ENCODE measurements at regions not wholly inside any gene's neighbourhood (a gene's known extent, or its start where the extent isn't known, plus 50 kb on each side); places are given as distances from the start of the nearest gene placed in this dataset.

DNA sequence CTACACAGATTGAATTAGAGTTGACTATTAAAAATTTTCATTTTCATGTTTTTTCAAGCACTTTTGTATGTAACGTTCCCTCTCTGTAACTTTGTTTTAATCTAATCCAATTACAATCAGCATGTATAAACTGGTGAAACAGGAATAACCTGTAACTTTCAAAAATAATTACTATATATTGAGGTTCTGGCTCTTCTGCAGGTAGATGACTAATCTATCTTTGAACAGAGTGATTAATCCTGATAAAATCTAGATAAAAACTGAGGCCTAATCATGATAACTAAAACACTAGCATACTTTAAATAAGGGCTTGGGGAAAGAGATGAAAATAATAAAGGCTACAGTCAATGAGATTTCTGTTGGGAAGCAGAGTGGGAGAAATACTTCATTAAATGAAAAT is 101.6 kb upstream of the KCND2 start:
- Histone ChIP-seq H3K27ac (no peak overlapping the region), H3K9me3 (no peaks in the 10 kb centered on the region), H3K36me3 (no peaks in the 10 kb centered on the region), H3K4me1 (no peaks in the 10 kb centered on the region), H3K4me3 (no peak overlapping the region), H3K27me3 (no peaks in the 10 kb centered on the region)
- 72 to 74% methylated on average over 1 of the region's 1 CpG for WGBS, 2 donors
- DNase-seq (ENCODE audit: low spot score in 2 of 2): no peak
- TF ChIP-seq POLR2A (IDR thresholded peaks at IDR 0.05): no peak
- TF ChIP-seq EP300 (IDR thresholded peaks at IDR 0.05): no peak
- no peak for TF ChIP-seq CTCF (IDR thresholded peaks at IDR 0.05)

DNA sequence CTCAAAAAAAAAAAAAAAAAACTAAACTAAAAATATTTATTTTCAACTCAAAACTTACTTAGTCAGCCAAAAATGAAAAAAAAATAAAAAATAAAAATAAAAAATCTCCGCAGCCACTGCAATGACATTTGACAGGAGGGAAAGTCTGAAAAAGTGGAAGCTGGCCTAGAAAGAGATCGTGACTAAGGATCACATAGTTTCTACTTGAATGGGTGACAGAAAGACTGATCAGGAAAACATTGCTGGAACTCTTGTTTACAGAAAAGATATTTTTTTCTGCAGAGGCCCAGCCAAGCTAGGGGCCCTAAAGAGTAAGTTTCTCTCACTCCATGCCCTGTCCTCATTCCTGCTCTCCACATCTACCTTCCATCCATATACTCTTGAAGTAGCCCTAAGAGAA is 92.8 kb upstream of the KCND2 start:
- Histone ChIP-seq H3K4me1 (no peaks in the 10 kb centered on the region), H3K9me3 (no peaks in the 10 kb centered on the region), H3K27ac (no peak overlapping the region), H3K36me3 (no peaks in the 10 kb centered on the region), H3K4me3 (no peak overlapping the region), H3K27me3 (no peaks in the 10 kb centered on the region)
- WGBS, 2 donors: 54 to 73% methylated on average over 2 of the region's 2 CpGs
- no peak for DNase-seq (ENCODE audit: low spot score in 2 of 2)
- no peak for TF ChIP-seq EP300 (IDR thresholded peaks at IDR 0.05)
- TF ChIP-seq CTCF (IDR thresholded peaks at IDR 0.05): no peak
- no peak for TF ChIP-seq POLR2A (IDR thresholded peaks at IDR 0.05)

- H3K27ac ChIP-seq: no peak overlapping the region
- no peaks in the 10 kb centered on the region for H3K36me3 ChIP-seq
- DNase-seq (ENCODE audit: low spot score in 2 of 2): no peak
- no peak overlapping the region for H3K4me3 ChIP-seq
- no peak for TF ChIP-seq POLR2A (IDR thresholded peaks at IDR 0.05)
- no peak for TF ChIP-seq EP300 (IDR thresholded peaks at IDR 0.05)
- TF ChIP-seq CTCF (IDR thresholded peaks at IDR 0.05): no peak
- no peaks in the 10 kb centered on the region for H3K27me3 ChIP-seq
- H3K4me1 ChIP-seq: no peaks in the 10 kb centered on the region
- no peaks in the 10 kb centered on the region for H3K9me3 ChIP-seq
These were observed 91.5 kb upstream of the KCND2 start for GRCh38 chr7:120181499-120181898.

DNA sequence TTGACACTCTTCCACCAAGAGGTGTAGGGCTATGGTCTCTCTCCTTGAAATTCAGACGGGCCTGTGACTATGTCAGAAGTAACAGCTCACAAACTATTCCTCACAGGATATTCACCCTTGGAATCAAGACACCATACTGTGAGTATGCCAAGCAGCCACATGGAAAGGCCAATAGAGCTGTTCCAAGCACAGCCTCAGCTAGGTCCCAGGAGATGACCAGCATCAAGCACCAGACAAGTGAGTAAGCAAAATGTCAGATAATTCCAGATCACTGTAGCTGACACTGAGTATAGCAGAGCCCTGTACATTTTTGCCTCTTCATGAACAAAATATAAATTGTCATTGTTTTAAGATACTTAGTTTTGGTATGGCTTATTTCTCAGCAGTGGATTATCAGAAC is 88.1 kb upstream of the KCND2 start:
- no peaks in the 10 kb centered on the region for H3K4me1 ChIP-seq
- no peak overlapping the region for H3K4me3 ChIP-seq
- TF ChIP-seq EP300 (IDR thresholded peaks at IDR 0.05): no peak
- TF ChIP-seq CTCF (IDR thresholded peaks at IDR 0.05): no peak
- no peak for TF ChIP-seq POLR2A (IDR thresholded peaks at IDR 0.05)
- no peak for DNase-seq (ENCODE audit: low spot score in 2 of 2)
- H3K9me3 ChIP-seq: no peaks in the 10 kb centered on the region
- no peaks in the 10 kb centered on the region for H3K27me3 ChIP-seq
- H3K27ac ChIP-seq: no peak overlapping the region
- WGBS, 2 donors: 24 to 60% methylated on average over 1 of the region's 1 CpG
- no peaks in the 10 kb centered on the region for H3K36me3 ChIP-seq

DNA sequence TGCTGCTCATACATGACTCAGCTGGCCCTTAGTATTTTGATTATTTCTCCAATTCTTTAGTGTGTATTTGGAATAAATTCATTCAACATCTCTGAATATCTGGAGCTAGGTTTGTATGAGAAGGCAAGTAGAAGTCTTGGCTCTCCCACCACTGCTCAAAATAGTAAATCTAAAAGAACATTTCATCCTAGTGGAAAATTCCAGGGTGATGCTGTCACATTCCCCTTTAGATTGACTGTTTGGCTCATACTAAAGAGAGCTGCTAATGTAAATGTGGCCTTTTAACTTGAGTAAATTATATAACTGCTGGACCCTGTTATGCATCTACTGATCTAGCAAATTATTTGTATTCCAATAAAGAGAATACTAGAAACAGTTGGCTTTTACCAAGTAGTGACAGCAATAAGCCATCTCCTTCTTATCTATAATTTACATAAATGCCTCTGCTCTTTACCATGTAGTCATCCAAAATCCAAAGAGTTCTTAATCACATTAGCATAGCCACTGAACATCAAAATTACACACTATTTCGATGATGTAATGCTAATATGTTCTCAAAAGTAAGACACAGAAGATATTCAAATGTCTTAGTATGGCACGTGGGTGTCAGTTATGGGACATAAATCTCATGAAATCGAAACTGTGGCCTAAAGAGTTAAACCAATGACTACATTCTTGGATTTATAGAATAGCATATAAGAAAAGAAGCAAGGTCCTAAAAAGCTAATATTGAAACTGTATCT is 86.9 kb upstream of the KCND2 start:
- no peak for DNase-seq (ENCODE audit: low spot score in 2 of 2)
- WGBS, 2 donors: 62 to 63% methylated on average over 3 of the region's 3 CpGs
- TF ChIP-seq EP300 (IDR thresholded peaks at IDR 0.05) (no peak), CTCF (IDR thresholded peaks at IDR 0.05) (no peak), POLR2A (IDR thresholded peaks at IDR 0.05) (no peak)
- H3K36me3 ChIP-seq: no peaks in the 10 kb centered on the region
- no peaks in the 10 kb centered on the region for H3K9me3 ChIP-seq
- H3K4me3 ChIP-seq: no peak overlapping the region
- no peaks in the 10 kb centered on the region for H3K4me1 ChIP-seq
- no peaks in the 10 kb centered on the region for H3K27me3 ChIP-seq
- H3K27ac ChIP-seq: no peak overlapping the region

Measured in tibial nerve (tissue), 4 donors.